D721Med (cell line): ENCODE measurements at regions not wholly inside any gene's neighbourhood (a gene's known extent, or its start where the extent isn't known, plus 50 kb on each side); places are given as distances from the start of the nearest gene placed in this dataset.

Experiments
- DNase-seq: peaks from one replicate; pipeline ENCODE4 v3.0.0; 2011; ENCODE audit warnings: low spot score; ENCODE audit not compliant: insufficient read length
- FAIRE-seq: peaks from 2 replicates; lab custom pipeline; 2011; peaks lifted over from hg19 to GRCh38; lab: Jason Lieb, UNC
- CTCF ChIP-seq: IDR thresholded peaks from 2 replicates; pipeline ENCODE4 v1.5.1; 2012; ENCODE audit warnings: mild to moderate bottlenecking, control low read depth; ENCODE audit not compliant: insufficient read depth; ENCODE audit errors: missing control alignments

GRCh38 chr6:112481211-112481610 lies 134.1 kb downstream of the RFPL4B start:
- FAIRE-seq (no peak), DNase-seq (no peak)
- TF ChIP-seq CTCF, result no peak

DNA sequence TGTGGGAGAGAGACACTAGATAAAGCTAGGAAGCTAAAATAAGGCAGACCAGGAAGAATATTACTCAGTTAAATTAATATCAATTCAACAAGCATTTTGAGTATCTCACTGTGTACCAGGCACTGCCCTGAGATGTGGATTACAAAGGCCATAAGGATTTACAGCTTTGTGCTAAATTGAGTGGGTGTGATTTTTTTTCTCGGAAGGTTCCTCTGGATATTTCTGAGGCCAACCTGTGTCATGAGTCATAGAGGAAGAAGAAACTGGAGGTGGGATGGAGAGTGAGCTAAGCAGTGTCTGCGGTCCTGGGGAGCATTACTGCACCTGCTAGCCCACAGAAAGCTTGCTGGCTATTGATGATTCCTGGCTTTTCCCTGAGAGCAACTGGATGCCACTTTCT lies 135.2 kb downstream of the RFPL4B start:
- FAIRE-seq (no peak), DNase-seq (no peak)
- TF ChIP-seq CTCF, result no peak

GRCh38 chr6:112485120-112485826 lies 138.1 kb downstream of the RFPL4B start:
- DNase-seq, result no peak
- FAIRE-seq, result no peak
- TF ChIP-seq CTCF, result no peak

DNA sequence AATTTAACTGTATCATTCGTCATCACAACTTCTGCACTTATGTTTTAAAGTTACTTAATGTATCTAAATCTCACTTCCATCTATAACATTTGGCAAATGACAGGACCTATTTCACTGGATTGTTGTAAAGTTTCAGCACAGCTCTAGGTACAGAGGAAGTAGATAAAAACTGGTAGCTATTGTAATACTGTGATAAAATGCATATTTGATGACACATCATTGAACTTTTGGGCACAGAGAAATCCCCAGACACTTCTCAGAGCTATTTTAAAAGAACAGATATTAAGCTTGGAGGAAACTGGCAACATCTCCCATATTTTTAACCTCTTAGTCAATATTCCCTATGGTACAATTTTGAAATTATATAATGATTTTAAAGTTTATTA lies 138.7 kb downstream of the RFPL4B start:
- TF ChIP-seq CTCF, result no peak
- FAIRE-seq, result no peak
- DNase-seq, result no peak

DNA sequence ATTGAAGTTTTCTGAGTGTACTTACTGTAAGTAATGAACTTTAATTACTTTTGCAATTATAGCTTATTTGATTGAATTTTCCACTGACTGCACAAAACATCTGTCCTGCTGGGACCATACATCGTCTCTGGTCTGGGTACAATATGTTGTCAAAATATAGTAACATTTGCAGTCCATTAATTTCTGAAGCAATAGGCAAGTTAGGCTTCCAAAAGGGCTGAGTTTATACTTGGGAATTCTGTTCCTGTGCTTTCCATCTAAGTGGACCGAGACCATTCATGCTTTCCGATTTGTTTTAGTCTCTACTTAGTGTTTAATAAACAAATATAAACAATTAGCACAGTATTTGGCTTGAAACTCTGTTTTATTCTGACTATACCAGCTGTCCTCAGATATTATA lies 139.3 kb downstream of the RFPL4B start:
- TF ChIP-seq CTCF, result no peak
- FAIRE-seq (no peak), DNase-seq (no peak)

DNA sequence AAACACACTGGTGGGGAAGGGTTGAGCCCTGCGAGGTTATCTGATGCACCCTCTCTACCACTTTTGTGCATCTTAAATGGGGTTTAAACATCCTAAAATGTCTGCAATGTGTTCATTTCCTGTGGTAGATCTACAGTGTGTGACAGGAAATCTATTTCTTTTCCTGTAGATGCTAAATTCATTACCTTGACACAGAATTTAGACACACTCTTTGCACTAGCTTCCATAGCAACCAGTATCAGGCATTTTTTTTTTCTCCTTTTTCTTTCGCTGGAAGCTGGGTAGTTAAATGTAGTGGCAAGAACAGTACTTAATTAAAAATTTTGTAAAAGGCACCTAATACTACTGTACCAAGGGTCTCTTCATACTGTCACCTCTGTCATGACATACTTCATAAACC lies 141.1 kb downstream of the RFPL4B start:
- FAIRE-seq, result no peak
- DNase-seq, result no peak
- no peak for TF ChIP-seq CTCF

GRCh38 chr6:112501705-112502104 lies 154.6 kb downstream of the RFPL4B start:
- no peak for TF ChIP-seq CTCF
- FAIRE-seq (no peak), DNase-seq (no peak)
